Globus pallidus (tissue), 1 donor: ENCODE measurements at regions not wholly inside any gene's neighbourhood (a gene's known extent, or its start where the extent isn't known, plus 50 kb on each side); places are given as distances from the start of the nearest gene placed in this dataset.

Experiments used
- DNase-seq: peaks from one replicate; pipeline ENCODE4 v3.0.0-alpha.2; 2015; ENCODE audit warnings: low spot score

DNA sequence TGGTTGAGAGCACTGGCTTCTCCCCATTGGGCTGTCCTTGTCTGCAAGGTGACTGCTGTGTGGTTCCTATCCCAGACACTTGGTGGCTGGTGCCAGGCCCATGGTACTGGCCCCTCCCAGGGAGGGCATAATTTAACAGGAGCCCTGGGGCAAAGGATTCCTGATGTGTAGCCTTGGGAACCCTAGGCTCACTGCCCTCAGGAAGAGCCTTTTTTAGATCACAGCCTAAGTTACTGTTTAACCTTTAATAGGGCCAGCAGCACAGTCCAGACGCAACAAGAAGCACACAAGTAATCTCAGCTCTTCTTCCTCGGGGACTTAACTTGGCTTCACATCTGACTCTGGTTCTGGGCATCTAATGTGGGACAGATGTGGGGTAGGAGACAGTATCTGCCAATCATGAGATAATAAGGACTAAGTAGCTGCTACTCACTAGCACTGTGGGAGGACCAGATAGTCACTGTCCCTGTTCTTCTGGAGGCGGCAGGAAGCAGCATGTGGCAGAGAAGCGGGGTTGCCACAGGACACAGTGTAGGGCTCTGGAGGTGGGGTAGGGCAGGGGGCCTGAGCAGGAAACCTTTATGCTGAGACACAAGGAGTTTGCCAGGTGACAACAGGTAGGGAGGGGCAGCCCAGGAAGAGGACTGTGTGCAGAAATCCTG is 136.3 kb downstream of the TMEM17 start:
- no peak for DNase-seq

DNA sequence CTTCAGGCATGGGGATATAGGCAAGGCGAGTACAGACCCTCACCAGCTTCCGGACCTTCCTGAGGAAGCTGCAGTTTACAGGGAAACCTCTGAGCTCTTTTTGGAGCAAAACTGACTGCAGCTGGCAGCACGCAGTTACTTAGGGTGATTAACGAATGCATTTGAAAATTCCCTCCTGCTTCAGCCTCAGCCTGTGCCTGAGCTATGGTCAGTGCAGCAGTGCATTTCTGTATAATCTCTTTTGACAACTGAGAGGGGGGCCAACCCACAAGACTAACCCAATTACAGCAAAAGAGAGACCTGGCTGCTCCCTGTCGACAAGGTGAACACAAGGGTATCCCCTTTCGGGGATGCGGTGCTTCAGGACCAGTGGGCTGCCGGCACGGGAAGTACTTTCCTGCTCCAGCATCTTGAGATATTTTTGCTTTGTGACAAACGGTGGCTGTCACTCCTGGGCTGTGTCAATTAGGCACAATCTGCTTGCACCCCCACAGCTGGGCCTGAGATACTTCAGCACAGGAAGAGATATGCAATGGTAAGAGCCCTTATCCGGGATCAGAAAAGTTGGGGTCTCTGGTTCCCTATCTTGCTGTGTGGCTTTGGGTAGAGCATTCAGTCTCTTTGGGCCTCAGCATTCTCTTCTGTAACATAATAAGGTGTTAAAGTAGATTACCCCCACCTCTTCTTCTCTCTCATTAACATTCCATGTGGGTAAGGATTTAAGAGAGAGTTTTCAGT is 141.0 kb downstream of the TMEM17 start:
- DNase-seq, result no peak

DNA sequence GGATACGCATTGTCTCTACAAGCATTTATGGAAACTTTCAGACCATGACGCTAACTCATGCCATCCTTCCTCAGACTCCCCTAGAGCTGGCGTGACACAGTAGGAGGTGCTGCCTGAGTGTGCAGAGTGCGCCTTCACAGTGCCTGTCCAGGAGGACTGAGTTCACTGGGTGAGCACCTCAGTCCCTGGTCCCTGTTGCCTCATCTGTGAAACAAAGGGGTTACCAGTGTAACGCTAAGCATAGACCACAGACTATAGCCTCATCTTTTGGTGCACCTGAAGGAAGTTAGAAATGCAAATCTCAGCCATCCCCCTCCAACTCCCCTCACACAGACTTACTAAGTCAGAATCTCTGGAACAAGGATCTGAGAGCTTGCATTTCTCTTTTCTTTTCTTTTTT is 142.8 kb downstream of the TMEM17 start:
- DNase-seq, result no peak

DNA sequence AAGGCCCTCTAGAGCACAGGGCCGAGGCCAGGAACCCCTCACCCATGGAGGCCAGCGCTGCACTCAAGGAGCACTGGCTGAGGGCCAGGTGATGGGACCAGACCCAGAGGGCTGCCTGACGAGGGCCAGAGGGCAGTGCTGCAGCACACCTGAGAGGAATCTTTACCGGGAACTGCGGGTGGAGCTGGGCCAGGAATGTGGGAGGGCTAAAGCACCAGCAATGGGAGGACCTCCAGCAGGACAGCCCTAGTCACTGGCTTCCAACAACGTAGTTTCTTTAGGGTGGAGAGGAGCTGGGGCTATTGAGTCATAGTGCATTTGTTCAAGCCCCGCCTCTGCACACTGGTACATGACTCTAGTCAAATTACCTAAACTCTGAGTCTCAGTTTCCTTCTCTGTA is 143.4 kb downstream of the TMEM17 start:
- DNase-seq, result no peak

DNA sequence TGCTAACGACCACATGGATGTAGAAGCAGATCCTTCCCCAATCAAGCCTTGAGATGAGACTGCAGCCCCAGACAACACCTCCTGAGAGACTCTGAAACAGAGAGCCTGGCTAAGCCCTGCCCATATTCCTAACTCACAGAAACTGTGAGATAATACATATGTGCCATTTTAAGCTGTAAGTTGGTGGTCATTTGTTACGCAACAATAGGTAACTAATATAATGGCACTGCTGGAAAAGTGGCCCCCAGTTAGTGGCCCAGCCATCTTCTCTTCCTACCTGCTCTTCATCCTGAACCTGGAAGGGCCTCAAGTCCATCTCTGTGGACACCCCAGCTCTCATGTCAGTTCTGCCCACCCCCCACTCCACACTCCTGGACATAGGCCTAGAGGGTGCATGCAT is 144.0 kb downstream of the TMEM17 start:
- no peak for DNase-seq

DNA sequence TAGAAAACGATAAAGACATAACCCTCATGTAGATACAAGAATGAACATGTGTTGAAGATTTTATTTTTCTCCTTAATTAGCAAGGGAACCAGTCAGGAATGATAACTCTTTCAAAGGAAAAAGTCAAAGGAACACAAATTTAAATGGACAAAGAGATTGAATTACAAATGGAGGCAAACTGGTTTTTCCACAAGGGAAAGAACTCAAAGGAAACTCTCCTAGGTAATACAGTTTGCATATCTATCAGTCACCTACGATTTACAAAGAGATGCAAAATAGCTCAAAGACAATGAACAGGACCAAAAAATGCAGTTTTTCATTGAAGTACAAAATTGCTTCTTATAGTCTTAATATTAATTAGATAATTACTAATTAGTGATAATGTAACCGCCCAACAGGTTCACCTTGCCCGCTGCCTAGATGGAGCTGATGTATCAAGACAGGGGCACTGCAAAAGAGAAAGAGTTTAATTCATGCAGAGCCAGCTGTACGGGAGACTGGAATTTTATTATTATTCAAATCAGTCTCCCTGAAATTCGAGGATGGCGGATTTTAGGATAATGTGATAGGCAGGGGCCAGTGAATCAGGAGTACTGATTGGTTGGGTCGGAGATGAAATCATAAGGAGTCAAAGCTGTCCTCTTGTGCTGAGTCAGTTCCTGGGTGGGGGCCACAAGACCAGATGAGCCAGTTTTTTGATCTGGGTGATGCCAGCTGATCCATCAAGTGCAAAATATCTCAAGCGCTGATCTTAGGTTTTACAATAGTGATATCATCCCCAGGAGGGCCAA is 151.0 kb downstream of the TMEM17 start:
- no peak for DNase-seq

DNA sequence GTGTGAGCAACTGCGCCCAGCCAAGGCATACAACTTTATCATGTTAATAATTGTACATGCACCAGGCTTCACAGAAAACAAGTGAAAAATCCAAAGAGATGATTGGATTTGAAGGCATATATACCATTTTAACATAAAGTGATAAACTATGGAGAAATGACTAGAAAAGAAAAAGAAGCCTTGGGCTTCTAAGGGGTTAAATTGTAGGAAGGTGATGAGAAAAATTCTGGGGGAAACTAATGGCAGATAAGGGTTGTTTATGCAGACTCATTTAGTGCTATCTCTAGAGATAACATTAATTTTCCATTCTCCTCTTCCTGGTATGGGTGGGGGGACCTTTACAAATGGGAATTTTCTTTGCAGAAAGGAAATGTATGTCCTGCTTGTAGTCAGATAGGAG is 154.0 kb downstream of the TMEM17 start:
- no peak for DNase-seq

DNA sequence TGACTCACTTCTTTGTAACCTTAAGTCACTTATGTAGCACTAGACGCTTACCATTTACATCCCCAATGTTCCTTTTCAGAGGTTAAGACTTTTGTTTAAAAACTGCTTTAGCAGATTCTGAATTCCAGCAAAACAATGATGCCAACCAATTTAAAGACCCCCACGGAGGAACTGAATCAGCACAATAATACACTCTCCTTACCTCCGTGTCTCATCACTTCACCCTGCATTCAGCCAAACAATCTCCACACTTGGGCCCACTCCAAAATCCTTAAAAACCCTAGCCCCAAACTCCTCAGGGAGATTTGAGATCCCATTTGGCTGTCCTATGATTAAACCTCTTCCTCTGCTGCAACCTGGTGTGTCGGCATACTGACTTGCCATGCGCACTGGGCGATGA is 153.9 kb downstream of the B3GNT2 start:
- no peak for DNase-seq

DNA sequence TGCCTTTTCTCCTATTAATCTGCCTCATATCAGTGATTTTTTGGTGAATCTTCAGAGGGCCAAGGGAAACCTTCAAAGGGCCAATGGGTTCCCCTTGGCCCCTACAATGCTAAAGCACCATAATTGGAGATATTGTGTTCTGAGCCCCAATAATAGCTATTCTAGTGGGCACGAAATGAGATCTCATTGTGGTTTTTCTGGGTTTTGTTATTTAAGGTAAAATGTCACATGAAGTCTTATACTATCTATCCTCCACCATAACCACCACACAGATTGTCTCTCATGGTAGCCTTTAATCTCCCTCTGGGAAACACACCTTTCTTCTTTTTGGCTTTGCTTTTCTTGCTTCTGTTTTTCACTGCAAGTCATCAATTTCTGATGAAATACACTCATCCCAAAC is 152.8 kb downstream of the B3GNT2 start:
- no peak for DNase-seq

DNA sequence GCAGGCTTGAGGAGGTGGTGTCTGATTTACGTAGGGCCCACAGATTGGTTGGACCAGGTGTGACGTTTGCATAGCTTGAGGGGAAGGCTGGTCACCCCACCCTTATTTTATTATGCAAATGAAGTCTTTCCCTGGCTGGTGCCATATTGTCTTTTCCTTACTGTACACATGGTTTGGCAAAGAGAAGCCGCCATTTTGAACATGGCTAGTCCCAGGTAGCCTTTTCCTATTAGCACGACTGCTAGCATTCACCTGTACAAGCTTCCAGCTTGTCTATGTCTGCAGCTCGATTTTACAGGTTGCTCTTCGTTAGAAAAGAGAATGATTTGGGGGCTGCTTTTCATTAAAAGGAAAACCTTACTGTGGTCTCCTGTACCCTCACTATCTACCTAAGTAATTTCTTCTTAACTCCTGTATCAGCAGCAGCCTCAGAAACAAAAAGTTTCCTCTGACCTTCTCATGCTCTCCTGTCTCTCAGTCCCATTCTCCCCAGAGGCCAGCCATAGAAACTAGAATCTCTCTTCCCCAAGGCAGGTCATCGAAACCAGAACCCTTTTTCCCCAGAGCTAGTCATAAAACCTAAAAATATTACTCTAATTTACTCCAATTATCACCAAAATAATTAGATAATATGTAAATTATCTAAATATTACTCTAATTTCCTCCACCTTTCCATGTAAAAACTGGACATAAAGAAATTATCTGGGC is 151.8 kb downstream of the B3GNT2 start:
- DNase-seq, result no peak

DNA sequence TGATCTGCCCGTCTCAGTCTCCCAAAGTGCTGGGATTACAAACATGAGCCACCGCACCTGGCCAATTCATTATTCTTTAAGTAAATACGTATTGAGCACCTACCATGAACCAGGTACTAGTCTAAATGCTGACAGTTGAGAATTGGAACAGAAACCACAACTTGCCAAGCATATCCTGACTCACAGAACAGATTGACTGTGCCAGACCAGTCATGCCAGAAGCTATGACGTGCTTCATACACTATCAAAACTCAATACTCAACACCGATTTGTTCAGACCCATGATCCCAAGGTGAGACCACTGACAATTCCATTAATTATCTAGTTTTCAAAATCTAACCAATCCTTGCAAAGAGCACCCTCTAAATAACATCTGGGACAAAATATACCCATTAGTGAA is 148.6 kb downstream of the B3GNT2 start:
- no peak for DNase-seq

DNA sequence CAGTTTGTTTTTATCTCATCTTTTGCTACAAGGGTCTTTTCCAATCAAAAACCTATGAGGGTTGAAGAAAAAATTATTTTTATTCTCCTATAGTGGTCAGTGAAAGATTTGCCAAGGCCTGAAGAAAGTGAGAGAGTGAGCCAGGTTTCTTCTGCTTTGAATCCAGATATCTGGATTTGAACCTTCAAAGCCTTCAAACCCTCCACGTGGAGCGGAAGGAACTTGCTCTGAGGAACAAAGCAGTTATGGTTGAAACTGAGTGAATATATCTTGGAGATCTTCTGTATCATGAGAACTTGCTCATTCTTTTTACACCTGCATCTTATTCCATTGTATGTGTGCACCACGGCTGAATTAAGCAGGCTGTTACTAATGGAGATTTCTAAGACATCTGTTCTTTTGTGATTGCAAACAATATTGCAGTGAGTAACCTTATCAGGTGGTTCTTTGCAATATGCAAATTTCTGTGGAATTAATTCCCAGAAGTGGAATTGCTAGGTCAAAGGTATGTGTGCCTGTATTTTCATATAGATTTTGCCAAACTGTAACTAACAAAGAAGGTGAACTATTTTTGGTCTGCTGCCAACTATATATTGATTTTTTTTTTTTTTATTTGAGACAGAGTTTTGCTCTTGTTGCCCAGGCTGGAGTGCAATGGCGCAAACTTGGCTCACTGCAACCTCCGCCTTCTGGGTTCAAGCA is 147.9 kb downstream of the B3GNT2 start:
- no peak for DNase-seq

DNA sequence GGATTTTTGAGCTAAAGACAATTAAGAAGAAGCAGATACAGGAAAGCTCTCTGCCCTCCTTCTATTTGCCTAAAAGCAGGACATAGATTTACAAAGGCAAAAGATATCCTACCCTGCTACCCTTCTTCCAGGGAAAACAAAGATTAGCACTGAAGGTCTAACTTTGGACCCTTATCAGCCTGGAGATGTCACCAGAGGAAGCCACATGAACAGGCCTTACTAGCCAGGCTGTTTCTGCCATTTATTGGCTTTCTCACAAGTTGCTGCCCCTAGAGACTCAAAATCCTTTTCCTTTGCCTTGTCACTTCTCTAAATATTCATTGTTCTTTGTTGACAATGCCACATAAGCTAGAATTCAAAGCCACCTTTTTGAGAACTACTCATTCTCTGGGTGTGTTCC is 147.3 kb downstream of the B3GNT2 start:
- DNase-seq, result no peak

DNA sequence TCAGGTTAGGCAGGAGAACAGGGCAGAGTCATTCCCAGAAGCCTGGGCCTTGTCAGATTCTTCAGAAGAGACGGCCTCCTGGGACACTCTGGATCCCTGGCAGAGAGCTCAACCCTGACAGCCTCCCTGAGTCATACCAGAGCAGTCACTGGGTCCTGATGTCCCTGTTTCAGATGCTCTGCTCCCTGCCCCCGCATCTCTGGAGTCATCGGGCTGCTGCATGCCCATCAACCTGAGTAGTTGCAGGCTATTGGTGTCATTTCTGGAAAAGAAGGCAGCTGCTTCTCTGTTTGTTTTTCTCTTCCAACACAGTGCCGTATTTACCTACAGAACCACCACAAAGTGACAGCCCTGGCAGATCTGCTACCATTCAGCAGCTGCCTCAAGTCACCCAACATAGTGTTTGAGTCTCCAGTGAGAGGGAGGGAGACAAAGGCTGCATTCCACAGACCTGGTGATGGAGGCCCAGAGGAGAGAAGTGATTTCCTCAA is 145.1 kb downstream of the B3GNT2 start:
- DNase-seq, result no peak

DNA sequence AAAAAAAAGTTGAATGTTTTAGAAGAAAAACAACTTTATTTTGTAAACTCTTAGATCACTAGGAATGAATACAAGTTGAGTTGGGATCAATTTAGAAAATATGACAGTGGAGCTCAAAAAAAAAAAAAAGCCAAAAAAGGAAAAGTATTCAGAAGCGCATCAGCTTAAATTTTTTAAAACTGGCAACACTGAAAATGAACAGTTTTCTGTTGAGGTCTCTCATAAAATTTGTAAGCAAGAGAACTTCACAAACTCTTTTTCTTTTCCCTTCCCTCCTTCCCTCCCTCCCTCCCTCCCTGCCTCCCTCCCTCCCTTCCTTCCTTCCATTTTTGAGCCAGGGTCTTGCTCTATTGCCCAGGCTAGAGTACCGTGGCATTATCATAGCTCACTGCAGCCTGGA is 143.9 kb downstream of the B3GNT2 start:
- no peak for DNase-seq

DNA sequence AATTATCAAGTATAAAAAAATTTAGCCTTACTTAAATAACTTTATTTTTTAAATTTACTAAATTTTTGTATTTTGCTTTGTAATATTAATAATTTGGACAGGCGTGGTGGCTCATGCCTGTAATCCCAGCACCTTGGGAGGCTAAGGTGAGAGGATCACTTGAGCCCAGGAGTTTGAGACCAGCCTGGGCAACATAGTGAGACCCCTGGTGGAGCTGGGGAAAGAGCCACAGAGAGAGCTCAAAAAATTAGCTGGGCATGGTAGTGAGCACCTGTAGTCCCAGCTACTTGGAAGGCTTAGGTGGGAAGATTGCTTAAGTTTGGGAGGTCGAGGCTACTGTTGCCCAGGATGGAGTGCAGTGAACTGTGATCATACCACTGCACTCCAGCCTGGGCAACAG is 143.5 kb downstream of the B3GNT2 start:
- DNase-seq, result no peak

DNA sequence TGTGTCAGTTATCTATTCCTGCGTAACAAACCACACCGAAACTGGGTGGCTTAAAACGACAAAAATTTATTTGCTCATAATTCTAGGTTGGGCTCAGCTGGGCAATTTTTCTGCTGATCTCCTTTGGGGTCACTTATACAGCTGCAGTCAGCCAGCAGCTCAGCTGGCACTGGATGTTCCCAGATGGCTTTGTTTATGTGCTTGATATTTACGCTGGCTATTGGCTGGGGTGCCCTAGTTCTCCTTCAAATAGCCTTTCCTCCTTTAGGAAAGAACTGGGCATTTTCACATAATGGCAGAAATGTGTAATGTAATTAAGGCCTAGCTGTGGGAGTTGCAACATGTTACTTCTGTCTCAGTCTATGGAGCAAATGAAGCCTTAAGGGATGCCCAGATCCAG is 142.2 kb downstream of the B3GNT2 start:
- no peak for DNase-seq

DNA sequence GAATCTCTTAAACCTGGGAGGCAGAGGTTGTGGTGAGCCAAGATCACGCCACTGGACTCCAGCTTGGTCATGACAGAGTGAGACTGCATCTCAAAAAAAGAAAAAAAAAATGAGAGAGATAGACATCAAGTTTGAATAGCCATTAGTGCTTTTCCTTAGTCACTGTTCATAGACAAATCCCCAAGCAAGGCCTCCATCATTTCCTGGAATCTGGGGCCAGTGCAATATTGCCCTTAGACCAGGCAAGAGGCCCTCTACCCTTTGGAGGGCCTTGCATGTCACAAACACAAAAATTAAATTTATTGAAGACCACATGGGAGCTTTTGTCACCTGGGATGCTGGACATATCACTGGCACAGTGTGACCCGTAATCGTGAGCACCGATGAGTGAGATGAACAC is 141.5 kb downstream of the B3GNT2 start:
- DNase-seq, result no peak

DNA sequence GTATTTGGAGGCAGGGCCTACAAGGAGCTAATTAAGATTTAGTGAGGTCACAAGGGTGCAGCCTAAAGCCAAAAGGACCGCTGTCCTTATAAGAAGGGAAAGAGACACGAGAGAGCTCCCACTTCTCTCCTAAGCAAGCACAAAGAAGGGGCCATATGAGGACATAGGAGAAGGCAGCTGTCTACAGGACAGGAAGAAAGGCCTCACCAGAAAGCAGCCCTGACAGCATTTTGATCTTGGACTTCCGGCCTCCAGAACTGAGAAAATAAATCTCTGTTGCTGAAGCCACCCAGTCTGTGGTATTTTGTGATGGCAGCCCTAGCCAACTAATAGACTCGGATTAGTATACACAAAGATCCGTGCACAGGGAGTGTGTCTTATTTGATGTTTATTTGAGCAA is 139.7 kb downstream of the B3GNT2 start:
- DNase-seq, result no peak

DNA sequence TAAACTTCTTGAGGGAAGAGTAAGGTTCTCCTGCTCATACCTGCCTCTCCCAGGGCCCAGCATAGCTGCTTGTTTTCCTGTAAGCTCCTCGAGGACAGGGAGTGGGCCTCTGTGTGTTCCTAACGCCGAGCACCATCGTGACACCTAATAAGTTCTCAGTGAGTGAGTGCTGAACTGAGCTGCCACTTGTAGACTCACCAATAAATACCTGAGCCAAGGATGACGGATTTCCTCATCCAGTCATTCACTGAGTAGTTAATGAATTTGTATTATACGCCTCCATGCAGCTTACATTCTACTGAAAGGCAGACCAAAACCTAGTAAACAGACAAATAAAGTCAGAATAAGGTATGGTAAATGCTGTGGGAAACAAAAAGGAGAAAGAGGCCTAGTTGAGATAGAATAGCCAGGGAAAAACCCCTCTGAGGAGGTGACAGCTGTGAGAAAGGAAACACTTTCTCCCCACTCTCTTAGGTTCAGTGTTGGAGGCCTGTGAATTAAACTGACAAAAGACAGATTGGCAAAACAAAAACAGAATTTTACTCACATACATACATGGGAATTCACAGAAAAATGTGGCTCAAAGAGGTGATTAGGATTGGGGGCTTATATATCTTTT is 138.6 kb downstream of the B3GNT2 start:
- DNase-seq, result no peak

DNA sequence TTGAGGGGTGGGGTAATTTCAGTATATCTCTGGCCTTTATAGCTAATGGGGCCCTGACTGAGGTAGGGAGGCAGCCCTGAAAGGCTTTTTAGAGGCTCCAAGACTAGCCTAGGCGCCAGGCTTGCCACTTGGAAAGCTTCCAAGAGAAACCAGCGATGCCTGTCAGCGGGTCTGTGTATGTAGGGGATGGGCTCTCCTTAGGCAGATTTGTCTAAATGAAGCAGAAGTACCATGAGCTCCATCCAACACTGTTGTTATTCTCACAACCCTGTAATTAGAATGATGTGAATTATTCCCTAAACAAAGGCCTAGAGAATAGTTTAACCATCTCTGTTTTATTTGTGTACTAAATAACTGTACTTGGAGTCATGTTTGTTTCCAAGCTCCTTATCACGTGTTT is 138.1 kb downstream of the B3GNT2 start:
- no peak for DNase-seq
